ENCODE measurements at regions not wholly inside any gene's neighbourhood (a gene's known extent, or its start where the extent isn't known, plus 50 kb on each side); places are given as distances from the start of the nearest gene placed in this dataset.

DNA sequence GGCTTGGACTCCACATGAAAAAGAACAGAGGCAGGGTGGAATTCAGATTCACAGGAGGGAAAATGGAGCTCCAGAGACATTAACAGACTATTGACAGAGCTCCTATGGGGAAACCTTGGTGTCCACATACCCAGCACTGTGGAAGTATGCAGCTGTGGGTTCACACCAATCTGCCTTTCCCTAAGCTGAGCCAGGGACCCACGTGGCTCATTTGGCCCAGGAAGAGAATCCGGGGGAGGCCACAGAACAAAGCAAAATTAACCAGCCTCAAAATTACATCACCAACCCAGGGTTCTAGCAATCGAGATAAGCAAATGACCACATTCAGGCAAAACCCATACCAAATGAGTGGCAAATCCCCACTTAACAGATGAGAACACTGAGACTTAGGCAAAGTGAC lies 105.8 kb upstream of the TWIST2 start:
- no peak overlapping the region for H3K4me3 ChIP-seq (ENCODE audit: control extremely low read depth in 1 of 5, extremely low read depth in 1 of 5, insufficient read depth in 1 of 5, low read depth in 2 of 5, low read length in 4 of 5)
- H3K36me3 ChIP-seq (replicated peaks in 1 of 2; ENCODE audit: control extremely low read depth in 1 of 2, control insufficient read depth in 1 of 2, extremely low read depth in 1 of 2, insufficient read depth in 2 of 2, low read length in 1 of 2) = no peaks in the 10 kb centered on the region
- peaks cover 0 to 8% (median 0%) of the 10 kb centered on the region in 4 experiments for H3K27me3 ChIP-seq (replicated peaks in 1 of 4; ENCODE audit: control extremely low read depth in 1 of 4, control insufficient read depth in 3 of 4, insufficient read depth in 4 of 4, low read length in 3 of 4)
- H3K4me2 ChIP-seq (replicated peaks; ENCODE audit: low read depth, low read length, poor library complexity, severe bottlenecking) = no peak overlapping the region
- Mint-ChIP-seq H3K27me3 (peaks cover 16% of the 10 kb centered on the region), H3K9me3 (ENCODE audit: insufficient read depth) (peaks cover 2% of the 10 kb centered on the region), H3K27ac (no peak overlapping the region), H3K4me3 (no peak overlapping the region), H3K4me1 (no peaks in the 10 kb centered on the region)
- ChIA-PET POLR2A (no interaction called here), CTCF (no interaction called here)
- no peak overlapping the region for H3K9ac ChIP-seq (ENCODE audit: low read length)
- peaks cover 0 to 24% (median 0%) of the 10 kb centered on the region in 3 donors for H3K9me3 ChIP-seq (ENCODE audit: control extremely low read depth in 1 of 3, control insufficient read depth in 2 of 3, insufficient read depth in 1 of 3, low read length in 2 of 3)
- intact Hi-C loops (cut with micrococcal nuclease) = no loop called here
- ATAC-seq (ENCODE audit: low read depth) (no peak), DNase-seq (no peak)
- H4K20me1 ChIP-seq (ENCODE audit: control insufficient read depth, insufficient read depth, low read length, poor library complexity, severe bottlenecking) = no peaks in the 10 kb centered on the region
- H3K4me1 ChIP-seq (ENCODE audit: control insufficient read depth in 2 of 2, insufficient read depth in 2 of 2, low read length in 2 of 2) = no peaks in the 10 kb centered on the region
- H3K27ac ChIP-seq (ENCODE audit: low read length in 2 of 2) = no peak overlapping the region
- 100% methylated on average over 3 of the region's 3 CpGs for WGBS (ENCODE audit: insufficient coverage)
- TF ChIP-seq, protein P1, sequence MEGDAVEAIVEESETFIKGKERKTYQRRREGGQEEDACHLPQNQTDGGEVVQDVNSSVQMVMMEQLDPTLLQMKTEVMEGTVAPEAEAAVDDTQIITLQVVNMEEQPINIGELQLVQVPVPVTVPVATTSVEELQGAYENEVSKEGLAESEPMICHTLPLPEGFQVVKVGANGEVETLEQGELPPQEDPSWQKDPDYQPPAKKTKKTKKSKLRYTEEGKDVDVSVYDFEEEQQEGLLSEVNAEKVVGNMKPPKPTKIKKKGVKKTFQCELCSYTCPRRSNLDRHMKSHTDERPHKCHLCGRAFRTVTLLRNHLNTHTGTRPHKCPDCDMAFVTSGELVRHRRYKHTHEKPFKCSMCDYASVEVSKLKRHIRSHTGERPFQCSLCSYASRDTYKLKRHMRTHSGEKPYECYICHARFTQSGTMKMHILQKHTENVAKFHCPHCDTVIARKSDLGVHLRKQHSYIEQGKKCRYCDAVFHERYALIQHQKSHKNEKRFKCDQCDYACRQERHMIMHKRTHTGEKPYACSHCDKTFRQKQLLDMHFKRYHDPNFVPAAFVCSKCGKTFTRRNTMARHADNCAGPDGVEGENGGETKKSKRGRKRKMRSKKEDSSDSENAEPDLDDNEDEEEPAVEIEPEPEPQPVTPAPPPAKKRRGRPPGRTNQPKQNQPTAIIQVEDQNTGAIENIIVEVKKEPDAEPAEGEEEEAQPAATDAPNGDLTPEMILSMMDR (IDR thresholded peaks at IDR 0.05) = no peak
- no peak for TF ChIP-seq EZH2 (IDR thresholded peaks at IDR 0.05; ENCODE audit: borderline replicate concordance, insufficient read depth, low read depth, low read length, poor library complexity, severe bottlenecking)
- no peaks in the 10 kb centered on the region for H3K79me2 ChIP-seq (ENCODE audit: control insufficient read depth, insufficient read depth, low read length)
- H2AFZ ChIP-seq (ENCODE audit: insufficient read depth, low read depth, low read length, poor library complexity, severe bottlenecking) = no peak overlapping the region

DNA sequence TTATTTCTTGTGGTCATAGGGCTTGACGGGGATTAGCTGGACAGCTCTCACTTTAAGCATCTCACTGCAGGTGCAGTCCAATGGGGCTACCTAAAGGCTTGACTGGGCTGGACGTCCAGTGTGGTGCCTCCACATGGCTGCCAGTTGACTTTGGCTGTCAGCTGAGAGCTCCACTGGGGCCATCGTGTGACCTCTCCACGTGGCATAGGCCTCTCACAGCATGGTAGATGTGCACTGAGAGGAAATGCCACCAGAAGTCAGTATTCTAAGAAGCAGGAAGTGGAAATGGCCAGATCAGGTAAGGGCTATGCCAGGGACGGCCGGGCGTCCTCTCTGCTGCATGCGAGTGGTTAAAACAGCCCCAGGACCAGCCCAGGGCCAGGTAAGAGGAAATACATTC lies 105.2 kb upstream of the TWIST2 start:
- no peaks in the 10 kb centered on the region for H3K4me1 Mint-ChIP-seq
- Histone ChIP-seq H3K9ac (ENCODE audit: low read length) (no peak overlapping the region), H3K36me3 (replicated peaks in 1 of 2; ENCODE audit: control extremely low read depth in 1 of 2, control insufficient read depth in 1 of 2, extremely low read depth in 1 of 2, insufficient read depth in 2 of 2, low read length in 1 of 2) (no peaks in the 10 kb centered on the region), H4K20me1 (ENCODE audit: control insufficient read depth, insufficient read depth, low read length, poor library complexity, severe bottlenecking) (no peaks in the 10 kb centered on the region), H3K9me3 (ENCODE audit: control extremely low read depth in 1 of 3, control insufficient read depth in 2 of 3, insufficient read depth in 1 of 3, low read length in 2 of 3) (peaks cover 0 to 27% (median 0%) of the 10 kb centered on the region in 3 donors), H3K4me2 (replicated peaks; ENCODE audit: low read depth, low read length, poor library complexity, severe bottlenecking) (no peak overlapping the region), H3K79me2 (ENCODE audit: control insufficient read depth, insufficient read depth, low read length) (no peaks in the 10 kb centered on the region), H3K4me1 (ENCODE audit: control insufficient read depth in 2 of 2, insufficient read depth in 2 of 2, low read length in 2 of 2) (no peaks in the 10 kb centered on the region), H3K27me3 (replicated peaks in 1 of 4; ENCODE audit: control extremely low read depth in 1 of 4, control insufficient read depth in 3 of 4, insufficient read depth in 4 of 4, low read length in 3 of 4) (peaks cover 0 to 8% (median 0%) of the 10 kb centered on the region in 4 experiments), H3K27ac (ENCODE audit: low read length in 2 of 2) (no peak overlapping the region), H2AFZ (ENCODE audit: insufficient read depth, low read depth, low read length, poor library complexity, severe bottlenecking) (no peak overlapping the region), H3K4me3 (ENCODE audit: control extremely low read depth in 1 of 5, extremely low read depth in 1 of 5, insufficient read depth in 1 of 5, low read depth in 2 of 5, low read length in 4 of 5) (no peak overlapping the region)
- H3K27me3 Mint-ChIP-seq = peaks cover 16% of the 10 kb centered on the region
- no peak for ATAC-seq (ENCODE audit: low read depth)
- no peak for DNase-seq
- TF ChIP-seq EZH2 (IDR thresholded peaks at IDR 0.05; ENCODE audit: borderline replicate concordance, insufficient read depth, low read depth, low read length, poor library complexity, severe bottlenecking) = no peak
- intact Hi-C loops (cut with micrococcal nuclease) = no loop called here
- WGBS (ENCODE audit: insufficient coverage) = 84% methylated on average over 4 of the region's 8 CpGs
- H3K9me3 Mint-ChIP-seq (ENCODE audit: insufficient read depth) = peaks cover 2% of the 10 kb centered on the region
- ChIA-PET POLR2A (no interaction called here), CTCF (no interaction called here)
- H3K27ac Mint-ChIP-seq = no peak overlapping the region
- no peak overlapping the region for H3K4me3 Mint-ChIP-seq

Data from B cell (primary cell).